Epithelial cell of esophagus (primary cell): ENCODE measurements at regions not wholly inside any gene's neighbourhood (a gene's known extent, or its start where the extent isn't known, plus 50 kb on each side); places are given as distances from the start of the nearest gene placed in this dataset.

Experiments used
- DNase-seq: peaks from one replicate; pipeline ENCODE4 v3.0.0; 2010; ENCODE audit warnings: low read depth
- H3K4me3 ChIP-seq: 2 replicates; pipeline ENCODE4 v1.5.1; 2011; ENCODE audit warnings: mild to moderate bottlenecking, low read length, control low read depth
- TF ChIP-seq, protein P1 (sequence below): IDR thresholded peaks from 2 replicates; pipeline ENCODE4 v1.5.1; 2011; ENCODE audit warnings: low read depth, mild to moderate bottlenecking, low read length, control low read depth, inconsistent platforms; ENCODE audit not compliant: insufficient read depth; ENCODE audit errors: missing control alignments

DNA sequence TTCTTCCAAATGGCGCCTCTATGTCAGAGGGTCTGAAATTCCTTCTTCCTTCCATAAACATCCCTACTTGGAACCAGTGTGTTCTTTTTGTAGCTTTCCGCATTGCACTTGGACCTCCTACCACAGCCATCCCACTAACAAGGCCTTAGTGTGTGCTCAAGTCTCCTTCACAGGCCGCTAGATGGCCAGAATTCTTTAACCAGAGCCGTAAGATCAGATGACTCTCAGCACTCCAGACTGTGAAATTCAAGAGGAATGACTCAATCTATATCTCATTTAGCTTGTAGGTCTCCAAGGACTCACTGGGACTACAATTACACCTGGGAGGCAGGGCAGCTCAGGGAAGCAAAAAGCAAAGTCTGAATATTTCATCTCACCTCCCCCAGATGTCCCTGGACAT lies 298.9 kb downstream of the EIPR1 start:
- TF ChIP-seq, protein P1, sequence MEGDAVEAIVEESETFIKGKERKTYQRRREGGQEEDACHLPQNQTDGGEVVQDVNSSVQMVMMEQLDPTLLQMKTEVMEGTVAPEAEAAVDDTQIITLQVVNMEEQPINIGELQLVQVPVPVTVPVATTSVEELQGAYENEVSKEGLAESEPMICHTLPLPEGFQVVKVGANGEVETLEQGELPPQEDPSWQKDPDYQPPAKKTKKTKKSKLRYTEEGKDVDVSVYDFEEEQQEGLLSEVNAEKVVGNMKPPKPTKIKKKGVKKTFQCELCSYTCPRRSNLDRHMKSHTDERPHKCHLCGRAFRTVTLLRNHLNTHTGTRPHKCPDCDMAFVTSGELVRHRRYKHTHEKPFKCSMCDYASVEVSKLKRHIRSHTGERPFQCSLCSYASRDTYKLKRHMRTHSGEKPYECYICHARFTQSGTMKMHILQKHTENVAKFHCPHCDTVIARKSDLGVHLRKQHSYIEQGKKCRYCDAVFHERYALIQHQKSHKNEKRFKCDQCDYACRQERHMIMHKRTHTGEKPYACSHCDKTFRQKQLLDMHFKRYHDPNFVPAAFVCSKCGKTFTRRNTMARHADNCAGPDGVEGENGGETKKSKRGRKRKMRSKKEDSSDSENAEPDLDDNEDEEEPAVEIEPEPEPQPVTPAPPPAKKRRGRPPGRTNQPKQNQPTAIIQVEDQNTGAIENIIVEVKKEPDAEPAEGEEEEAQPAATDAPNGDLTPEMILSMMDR: no peak
- DNase-seq: no peak
- no peak overlapping the region for H3K4me3 ChIP-seq

DNA sequence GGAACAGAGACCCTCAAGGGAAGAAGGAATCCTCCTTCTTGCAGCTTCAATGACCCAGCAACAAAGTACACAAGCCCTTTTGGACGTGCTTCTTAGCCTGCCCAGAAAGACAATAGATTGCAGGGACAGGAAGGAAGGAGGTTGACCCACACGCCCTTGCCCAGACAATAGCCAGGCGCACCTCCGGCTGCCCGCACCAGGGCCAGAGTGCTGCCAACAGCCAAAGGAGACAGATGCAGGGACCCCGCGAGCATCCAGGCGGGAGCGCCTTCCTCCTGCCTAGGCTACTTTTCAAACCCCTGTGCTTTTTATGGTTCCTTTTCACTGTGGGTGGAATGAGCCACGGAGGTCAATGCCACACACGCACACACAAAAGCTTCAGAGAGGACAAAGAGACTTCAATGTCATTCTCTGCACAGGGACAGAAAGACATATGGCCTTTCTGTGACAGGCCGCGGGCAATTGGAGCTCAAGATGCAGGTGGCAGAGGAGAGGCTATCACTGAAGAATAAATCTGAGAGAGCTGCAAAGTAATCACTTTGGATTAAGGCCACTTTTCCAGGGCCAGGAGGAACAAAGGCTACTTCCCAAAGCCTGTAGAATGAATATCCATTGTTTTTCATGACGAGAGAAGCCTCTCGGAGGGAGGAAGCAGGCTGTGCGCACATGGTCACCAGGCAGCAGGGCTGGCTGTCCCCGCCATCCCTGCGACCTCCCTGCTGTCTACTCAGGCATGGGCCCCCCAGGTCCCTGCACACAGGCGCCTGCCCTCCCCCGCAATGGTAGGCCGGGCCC lies 300.6 kb downstream of the EIPR1 start:
- no peak overlapping the region for H3K4me3 ChIP-seq

DNA sequence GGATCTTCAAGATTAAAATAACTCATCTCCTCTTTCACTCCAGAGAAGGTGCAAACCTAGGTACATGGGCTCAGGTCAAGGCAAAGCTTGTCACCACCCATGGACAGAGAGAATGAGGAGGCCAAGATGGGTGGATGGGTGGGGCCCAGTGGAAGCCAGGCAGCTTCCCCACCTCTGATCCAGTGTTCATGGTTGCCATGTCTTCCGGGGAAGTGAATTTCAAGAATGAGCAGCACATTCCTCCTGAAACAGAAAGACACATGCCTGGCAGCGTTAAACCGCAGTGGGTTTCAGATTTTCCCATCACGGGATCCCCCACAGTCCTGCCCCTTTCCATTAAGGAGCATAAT lies 301.7 kb downstream of the EIPR1 start:
- DNase-seq: no peak
- no peak overlapping the region for H3K4me3 ChIP-seq
- TF ChIP-seq, protein P1: no peak

More for the DNA sequence above, 300.6 kb downstream of the EIPR1 start:
- TF ChIP-seq, protein P1: no peak
- no peak for DNase-seq

DNA sequence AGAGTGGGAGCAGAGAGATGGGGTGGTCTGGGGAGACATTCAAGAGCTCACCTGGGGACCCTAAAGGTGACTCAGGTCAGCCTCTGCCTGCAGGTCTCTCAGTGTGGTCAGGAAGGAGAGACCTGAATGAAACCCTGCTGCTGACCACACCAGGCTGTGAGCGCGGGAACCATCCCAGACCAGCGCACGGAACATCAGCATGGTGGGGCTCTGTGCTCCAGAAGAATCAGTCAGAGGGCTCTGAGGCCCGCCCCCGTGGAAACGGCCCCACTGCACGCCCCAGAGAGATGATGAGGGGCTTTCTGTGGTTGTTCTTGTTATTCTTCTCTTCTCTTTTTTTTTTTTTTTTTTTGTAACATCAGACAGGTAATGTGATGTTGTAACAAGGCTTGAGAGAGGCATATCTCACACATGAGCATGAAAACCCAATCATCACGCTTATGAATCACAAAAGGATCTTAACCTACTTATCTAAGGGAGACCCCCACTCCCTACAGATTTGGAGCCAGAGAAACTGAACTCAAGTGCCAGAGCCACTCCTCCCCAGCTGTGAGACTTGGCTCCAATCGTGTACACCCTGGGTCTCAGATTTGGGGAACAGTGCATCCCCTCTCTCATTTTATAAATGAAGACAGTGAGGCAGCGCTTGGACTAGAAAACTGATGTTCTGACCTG lies 302.2 kb downstream of the EIPR1 start:
- TF ChIP-seq, protein P1: no peak
- no peak for DNase-seq
- H3K4me3 ChIP-seq: no peak overlapping the region

DNA sequence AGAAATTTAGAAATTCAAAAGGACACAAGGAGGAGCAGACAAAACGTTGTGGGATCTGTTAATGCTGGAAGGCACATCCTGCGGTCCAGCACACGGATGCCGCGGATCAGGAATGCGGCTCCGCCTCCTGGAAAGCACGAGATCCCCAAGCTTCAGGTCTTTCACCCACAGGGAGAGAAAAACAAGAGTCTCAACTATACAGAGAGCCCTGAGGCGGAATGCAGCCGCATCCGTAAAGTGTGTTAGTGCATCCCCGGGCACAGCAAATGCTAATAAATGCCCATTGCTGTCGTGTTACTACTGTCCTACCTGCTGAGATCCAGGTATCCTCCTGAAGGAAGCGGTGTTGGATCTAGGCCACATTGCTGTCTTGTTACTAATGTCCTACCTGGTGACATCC lies 303.9 kb downstream of the EIPR1 start:
- TF ChIP-seq, protein P1: no peak
- no peak overlapping the region for H3K4me3 ChIP-seq
- DNase-seq: no peak

DNA sequence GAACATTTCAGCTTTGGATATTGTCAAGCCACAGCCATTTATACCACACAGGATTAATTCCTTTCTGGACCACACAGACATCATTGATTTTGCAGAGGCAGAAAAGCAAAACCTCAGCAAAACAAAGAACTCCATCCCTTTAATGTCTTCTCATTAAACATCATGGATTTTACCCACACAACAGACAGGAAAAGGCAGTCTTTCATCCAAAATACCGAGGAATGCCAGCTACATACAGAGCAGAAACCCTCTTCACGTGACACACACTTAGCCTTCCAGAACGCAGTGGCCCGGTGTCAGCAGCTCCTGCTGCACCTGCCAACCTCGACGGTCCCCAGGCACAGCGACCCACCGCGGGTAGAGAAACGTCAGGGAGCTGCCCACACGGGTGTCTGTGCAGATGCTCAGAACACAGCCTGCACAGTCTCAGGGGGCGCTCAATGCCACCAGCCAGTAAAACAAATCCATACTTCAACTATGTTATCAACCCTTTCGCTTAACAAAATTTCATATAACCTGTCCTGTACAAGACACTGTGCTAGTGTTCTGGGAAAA lies 304.5 kb downstream of the EIPR1 start:
- TF ChIP-seq, protein P1: no peak
- no peak for DNase-seq
- H3K4me3 ChIP-seq: no peak overlapping the region
